ENCODE measurements at regions not wholly inside any gene's neighbourhood (a gene's known extent, or its start where the extent isn't known, plus 50 kb on each side); places are given as distances from the start of the nearest gene placed in this dataset.

DNA sequence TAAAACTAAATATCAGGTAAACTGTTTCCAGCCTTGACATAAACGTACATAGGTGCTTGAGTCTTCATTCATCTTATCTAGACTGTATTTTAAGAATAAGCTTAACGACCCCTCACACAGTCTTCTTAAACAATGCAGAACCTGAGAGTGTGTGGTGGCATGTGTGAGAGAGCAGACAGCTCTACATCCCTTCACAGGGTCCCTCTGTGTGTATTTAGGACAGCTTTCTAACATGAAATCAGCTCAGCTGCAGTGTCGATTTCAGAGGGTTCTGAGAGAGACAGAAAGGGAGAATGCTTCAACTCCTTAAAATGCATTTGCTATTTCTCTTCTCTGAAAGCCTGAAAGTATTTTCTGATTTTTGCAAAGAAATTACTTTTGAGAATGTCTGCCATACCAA is 185.2 kb downstream of the GRB14 start:
- BruUV-seq (replicated peaks): no TSS peak
- H3K79me1 ChIP-seq (ENCODE audit: low read depth in 1 of 2, low read length in 2 of 2): no peaks in the 10 kb centered on the region

More for the DNA sequence above, 185.2 kb downstream of the GRB14 start:
- Histone ChIP-seq H3K56ac (ENCODE audit: extremely low read depth, insufficient read depth, low read length) (no peak overlapping the region), H3K27ac (ENCODE audit: insufficient read depth, low read length) (no peak overlapping the region), H3K4me1 (ENCODE audit: control insufficient read depth, insufficient read depth, low read length) (no peaks in the 10 kb centered on the region), H2BK15ac (ENCODE audit: low read depth, low read length) (no peak overlapping the region), H4K91ac (ENCODE audit: insufficient read depth, low read depth, low read length) (no peak overlapping the region), H3K4ac (ENCODE audit: low read depth, low read length) (no peak overlapping the region), H4K8ac (ENCODE audit: low read depth in 2 of 2, low read length in 2 of 2) (no peak overlapping the region), H2BK120ac (ENCODE audit: low read depth, low read length) (no peak overlapping the region), H2AK5ac (ENCODE audit: low read depth, low read length) (no peak overlapping the region), H2AFZ (replicated peaks; ENCODE audit: low read length, poor library complexity) (no peak overlapping the region), H2BK20ac (ENCODE audit: low read depth, low read length) (no peak overlapping the region), H2BK5ac (ENCODE audit: low read depth, low read length, poor library complexity, severe bottlenecking) (no peak overlapping the region), H3K18ac (ENCODE audit: low read depth, low read length) (no peak overlapping the region), H3K9me3 (ENCODE audit: control insufficient read depth, insufficient read depth, low read length) (no peaks in the 10 kb centered on the region), H4K20me1 (ENCODE audit: insufficient read depth, low read length) (no peaks in the 10 kb centered on the region), H3K27me3 (ENCODE audit: control insufficient read depth, insufficient read depth, low read length) (no peaks in the 10 kb centered on the region), H3K4me2 (ENCODE audit: low read depth, low read length) (no peak overlapping the region), H3K36me3 (ENCODE audit: control insufficient read depth, insufficient read depth, low read length) (no peaks in the 10 kb centered on the region), H3K4me3 (ENCODE audit: insufficient read depth, low read depth, low read length) (no peak overlapping the region), H3K14ac (replicated peaks; ENCODE audit: low read depth, low read length) (no peak overlapping the region), H4K5ac (ENCODE audit: low read depth, low read length) (no peak overlapping the region), H2AK9ac (replicated peaks; ENCODE audit: low read depth, low read length, poor library complexity) (no peak overlapping the region), H3K9me1 (ENCODE audit: insufficient read depth, low read length) (no peaks in the 10 kb centered on the region), H3K9ac (ENCODE audit: low read depth, low read length) (no peak overlapping the region), H3K23ac (ENCODE audit: low read depth, low read length) (no peak overlapping the region)
- in situ Hi-C loops (cut with MboI; ENCODE audit: low sequenced_read_pairs): no loop called here
- no peak for ATAC-seq (ENCODE audit: low read depth)
- dilution Hi-C loops (cut with HindIII; ENCODE audit: low sequenced_read_pairs, unreplicated experiment): no loop called here
- TF ChIP-seq FOS (IDR thresholded peaks at IDR 0.05; ENCODE audit: low read depth, low read length): no peak
- intact Hi-C loops (cut with micrococcal nuclease): loop anchor here (10.0 kb wide), 1 partner anchor 1281 kb away; no protein-coding TSS in a partner anchor
- ChIA-PET CTCF (no interaction called here), POLR2A (ENCODE audit: unreplicated experiment) (no interaction called here)
- no CpG with 5 or more reads among the region's 3 CpGs for WGBS, 2 experiments (ENCODE audit: extremely low coverage in 2 of 2, insufficient read length in 1 of 2)
- DNase-seq: no peak

Measured in IMR-90 (cell line).